Right ventricle myocardium inferior (tissue), 1 donor: ENCODE measurements at regions not wholly inside any gene's neighbourhood (a gene's known extent, or its start where the extent isn't known, plus 50 kb on each side); places are given as distances from the start of the nearest gene placed in this dataset.

Source experiments
- ATAC-seq: fragments of 200-7000 bp; cut with Tn5 transposase; one replicate; pipeline ENCODE4 v1.9.1; 2020; ENCODE audit warnings: mild to moderate bottlenecking, moderate library complexity
- DNase-seq: peaks from one replicate; pipeline ENCODE4 v3.0.0; 2021; ENCODE audit errors: missing footprints
- intact Hi-C: fragments of 100-400 bp; cut with DNase I; formaldehyde crosslinking; loops from one replicate; pipeline ENCODE4 v1.11.0; 2022
- donor health status: DM: no; HTN: yes; CAD: no; lungs with severe emphysema.

DNA sequence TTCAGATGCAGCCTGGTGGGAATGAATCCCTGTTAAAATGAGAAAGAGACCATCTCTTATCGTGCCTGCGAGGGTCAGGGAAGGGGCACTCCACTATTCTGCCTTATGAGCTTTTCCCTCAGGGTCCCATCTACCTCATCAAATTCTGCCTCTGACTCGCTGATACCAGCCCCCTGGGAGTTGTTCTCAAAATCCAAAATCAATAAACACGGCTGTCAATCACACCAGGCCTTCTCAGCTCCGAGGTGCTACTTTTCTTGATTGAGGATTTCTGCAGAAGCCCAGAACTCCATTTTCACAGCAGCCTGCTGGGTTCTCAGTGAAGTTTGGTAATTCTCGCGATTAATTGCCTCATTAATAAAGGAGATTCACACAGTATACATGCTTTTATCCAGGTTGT lies 312.6 kb downstream of the STIM2 start:
- ATAC-seq = no peak
- no peak for DNase-seq
- intact Hi-C loops = no loop called here

DNA sequence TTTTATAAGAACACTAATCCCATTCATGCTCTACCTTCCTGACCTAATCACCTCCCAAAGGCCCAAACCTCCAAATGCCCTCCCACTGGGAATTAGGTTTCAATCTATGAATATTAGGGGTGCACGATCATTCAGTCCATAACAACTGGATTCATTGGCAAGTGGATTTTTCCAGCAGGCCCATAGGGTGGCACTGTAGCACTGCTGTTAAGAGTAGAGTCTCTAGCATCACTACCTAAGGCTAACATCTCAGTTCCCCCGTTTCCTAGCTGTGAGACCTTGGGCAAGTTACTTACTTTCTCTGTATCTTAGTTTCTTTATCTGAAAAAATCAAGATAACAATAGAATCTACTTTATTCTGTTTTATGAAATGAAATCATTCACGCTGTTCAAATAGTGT lies 315.8 kb downstream of the STIM2 start:
- DNase-seq (no peak), ATAC-seq (peak; percentile 37)
- intact Hi-C loops = no loop called here

DNA sequence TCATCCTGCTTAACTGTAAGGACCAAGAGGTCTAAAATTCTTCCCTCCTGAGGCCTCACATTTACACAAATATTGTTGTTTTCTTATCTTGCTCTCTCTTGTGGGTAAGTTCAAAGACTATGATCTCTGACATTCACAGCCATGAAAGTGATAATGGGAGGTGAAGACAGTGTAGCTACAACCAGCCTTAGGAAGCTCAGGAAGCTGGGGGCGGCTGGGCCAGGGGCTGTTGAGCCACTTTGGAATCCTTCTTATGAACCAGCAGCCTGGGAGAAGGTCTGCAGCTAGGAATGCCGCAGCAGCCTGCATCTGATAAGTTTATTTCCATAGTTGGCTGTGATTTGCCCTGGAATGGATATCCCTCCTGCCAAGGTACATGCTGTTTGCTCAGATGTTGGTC lies 316.2 kb downstream of the STIM2 start:
- no peak for ATAC-seq
- no peak for DNase-seq
- intact Hi-C loops = no loop called here

DNA sequence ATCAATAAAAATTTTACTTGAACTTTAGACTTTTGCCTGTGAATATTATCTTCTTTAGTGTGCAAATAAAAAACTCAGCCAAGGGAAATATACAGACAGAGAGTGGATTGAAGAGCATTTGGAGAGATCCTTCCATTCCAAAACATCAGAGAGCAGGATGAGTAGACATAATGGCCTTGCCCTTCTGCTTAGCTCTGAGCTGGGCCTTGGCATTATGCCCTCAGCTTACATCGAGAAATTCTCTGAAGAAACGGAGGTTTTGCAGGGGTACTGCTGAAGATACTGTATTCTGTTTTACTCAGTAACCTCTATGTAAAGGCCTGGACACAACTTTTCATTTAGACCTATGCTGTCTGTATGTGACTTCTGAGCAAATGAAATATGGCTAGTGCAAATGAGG lies 317.4 kb downstream of the STIM2 start:
- intact Hi-C loops = no loop called here
- no peak for ATAC-seq
- DNase-seq = no peak

DNA sequence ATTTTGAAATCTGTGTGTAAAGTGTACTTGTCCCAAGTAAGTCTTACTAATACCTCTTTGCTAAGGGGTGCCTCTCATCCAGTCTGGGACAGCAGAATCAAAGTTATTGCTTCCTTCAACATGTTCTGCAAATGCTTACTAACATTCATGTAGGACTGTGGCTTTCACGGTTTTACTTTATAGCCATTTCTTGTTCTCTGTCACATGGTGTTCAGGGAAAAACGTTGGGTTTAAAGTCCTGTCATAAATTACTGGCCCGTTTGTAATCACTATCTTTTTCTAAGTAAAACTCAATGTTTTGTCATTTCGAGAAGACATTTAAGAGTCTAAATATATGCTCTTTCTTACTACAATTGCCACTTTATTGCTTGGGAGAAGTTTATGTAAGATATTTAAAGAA lies 321.1 kb downstream of the STIM2 start:
- intact Hi-C loops = no loop called here
- no peak for ATAC-seq
- DNase-seq = no peak

DNA sequence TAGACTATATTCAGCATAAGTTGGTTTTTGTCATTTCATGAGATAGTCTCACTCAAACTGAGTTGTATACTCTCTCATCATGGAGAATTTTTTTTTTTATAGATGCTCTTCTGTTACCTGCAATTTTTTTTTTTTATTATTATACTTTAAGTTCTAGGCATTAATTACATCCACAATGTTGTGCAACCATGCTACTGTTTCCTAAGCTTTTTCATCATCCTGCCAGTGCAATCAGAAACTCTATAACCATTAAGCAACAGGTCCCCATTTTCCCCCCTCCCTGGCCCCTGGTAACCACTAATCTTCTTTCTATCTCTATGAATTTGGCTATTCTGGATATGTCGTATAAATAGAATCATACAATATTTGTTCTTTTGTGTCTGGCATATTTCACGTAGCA lies 321.6 kb downstream of the STIM2 start:
- ATAC-seq (no peak), DNase-seq (no peak)
- intact Hi-C loops = no loop called here

DNA sequence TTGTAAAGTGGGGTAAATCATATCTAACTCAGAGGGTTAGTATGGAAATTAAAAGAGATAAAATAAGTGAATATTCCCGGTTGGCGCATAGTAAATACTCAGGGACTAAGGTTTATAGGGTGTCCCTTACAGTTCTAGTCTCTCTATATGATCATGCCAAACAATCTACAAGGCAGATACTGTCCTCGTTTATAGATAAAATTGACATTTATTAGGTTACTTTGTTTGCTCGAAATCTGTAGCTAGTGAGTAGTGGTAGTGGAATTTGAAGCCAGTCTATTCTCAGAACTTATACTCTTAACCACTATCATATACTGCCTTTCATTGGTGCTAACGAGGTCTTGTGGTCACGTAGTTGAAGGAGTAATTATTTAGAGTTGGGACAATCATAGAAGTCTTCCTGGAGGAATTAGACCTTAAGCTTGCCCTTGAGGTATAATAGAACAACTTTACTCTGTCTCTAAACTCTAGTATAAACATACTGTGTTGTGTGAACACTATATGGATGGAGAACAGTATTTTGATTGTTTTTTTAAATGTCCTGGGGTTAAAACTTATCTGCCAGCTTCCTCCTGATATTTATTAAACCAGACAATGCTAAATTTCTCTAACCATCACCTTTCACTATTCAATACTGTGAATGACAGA lies 324.0 kb downstream of the STIM2 start:
- intact Hi-C loops = no loop called here
- ATAC-seq (no peak), DNase-seq (no peak)

DNA sequence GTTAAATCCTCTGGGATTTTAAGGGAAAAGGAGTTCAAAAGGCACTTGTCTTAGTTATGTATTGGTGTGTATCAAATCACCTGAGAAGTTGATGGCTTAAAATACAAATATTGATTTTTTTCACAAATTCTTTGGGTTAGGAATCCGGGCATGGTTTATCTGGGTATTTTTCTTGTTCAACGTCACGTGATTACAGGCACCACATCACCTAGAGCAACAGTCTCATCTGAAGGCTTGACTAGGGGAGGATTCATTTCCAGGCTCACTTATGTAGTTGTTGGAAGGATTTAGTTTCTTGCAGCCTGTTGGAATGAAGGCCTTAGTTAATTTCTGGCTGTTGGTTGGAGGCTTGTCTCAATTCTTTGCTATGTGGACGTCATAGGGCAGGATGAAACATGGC lies 326.1 kb downstream of the STIM2 start:
- ATAC-seq (no peak), DNase-seq (no peak)

DNA sequence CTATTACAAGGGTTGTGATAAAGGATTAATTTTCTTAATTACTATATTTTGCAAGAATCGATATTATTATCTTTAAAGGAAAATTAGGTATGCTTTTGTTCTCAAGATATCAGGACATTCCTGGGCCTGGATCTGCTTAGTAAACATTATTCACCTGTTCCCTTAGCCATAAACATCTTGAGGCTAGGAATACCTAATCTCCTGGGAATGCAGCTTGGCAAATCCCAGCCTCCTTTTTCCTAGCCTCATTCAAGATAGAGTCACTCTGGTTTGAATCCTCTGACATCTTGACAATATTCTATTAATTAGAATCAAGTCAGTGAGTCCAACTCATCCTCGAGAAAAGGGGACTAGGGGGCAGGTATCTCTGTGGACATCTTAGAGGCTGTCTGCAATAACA lies 327.1 kb downstream of the STIM2 start:
- no peak for ATAC-seq
- no peak for DNase-seq
- intact Hi-C loops = no loop called here

More for the DNA sequence above, 326.1 kb downstream of the STIM2 start:
- intact Hi-C loops = no loop called here

DNA sequence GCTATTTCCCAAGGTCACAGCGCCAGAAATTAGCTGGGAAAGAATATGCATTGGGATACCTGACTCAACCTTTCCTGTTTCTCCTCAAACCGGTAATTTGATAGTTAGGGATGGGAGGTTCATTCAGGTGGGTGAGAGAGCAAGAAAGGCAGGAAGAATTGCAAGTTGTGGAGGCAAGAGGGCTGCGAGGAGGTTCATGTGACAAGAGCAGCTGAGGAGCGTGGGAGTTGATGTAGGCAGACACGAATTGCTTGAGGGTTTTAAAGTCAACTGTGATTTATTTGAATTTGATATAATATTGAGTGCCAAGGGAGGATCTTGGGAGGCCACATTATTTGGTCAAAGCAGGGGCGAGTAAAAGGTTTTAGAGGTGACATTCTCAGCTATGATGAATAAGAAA lies 329.0 kb downstream of the STIM2 start:
- ATAC-seq (no peak), DNase-seq (no peak)
- intact Hi-C loops = no loop called here

DNA sequence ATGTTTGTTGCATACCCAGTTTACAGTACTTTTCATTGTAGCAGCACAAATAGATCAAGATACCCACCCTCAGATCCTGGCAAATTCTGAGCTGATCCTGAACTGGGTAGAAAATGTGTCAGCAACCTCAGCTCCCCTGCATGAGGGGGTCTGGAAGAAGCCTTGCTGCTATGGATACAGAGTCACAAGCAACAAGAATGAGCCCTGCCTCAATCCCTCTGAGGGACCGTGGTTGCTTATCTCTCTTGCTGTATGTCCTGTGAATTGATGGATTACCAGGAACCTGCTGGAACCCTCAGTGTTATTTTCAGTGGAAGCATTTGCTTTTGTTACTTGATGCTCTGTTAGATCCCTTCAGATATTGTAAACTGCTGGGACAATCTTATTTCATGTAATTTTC lies 331.0 kb downstream of the STIM2 start:
- intact Hi-C loops = no loop called here
- DNase-seq (no peak), ATAC-seq (no peak)

DNA sequence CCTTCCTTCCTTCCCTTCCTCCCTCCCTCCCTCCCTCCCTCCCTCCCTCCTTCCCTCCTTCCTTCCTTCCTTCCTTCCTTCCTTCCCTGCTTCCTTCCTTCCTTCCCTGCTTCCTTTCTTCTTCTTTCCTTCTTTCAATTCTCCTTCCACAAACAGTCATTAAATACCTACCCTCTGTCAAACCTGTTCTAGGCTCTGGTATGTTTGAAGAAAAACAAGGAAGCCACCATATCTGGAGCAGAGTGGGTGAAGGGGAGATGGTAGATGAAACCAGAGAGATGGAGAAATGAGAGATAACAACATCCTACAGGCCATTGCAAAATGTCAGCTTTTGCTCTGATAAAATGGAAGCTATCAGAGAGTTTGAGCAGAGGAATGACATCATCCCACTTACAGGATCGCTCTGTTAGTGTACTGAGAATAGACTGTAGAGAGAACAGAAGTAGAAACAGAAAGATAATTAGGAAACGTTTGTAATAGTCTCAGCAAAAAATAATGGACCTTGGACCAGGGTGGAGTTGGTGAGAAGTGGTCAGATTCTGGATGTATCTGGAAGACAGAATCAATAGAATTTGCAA lies 334.0 kb downstream of the STIM2 start:
- DNase-seq = no peak
- intact Hi-C loops = no loop called here
- ATAC-seq = no peak

DNA sequence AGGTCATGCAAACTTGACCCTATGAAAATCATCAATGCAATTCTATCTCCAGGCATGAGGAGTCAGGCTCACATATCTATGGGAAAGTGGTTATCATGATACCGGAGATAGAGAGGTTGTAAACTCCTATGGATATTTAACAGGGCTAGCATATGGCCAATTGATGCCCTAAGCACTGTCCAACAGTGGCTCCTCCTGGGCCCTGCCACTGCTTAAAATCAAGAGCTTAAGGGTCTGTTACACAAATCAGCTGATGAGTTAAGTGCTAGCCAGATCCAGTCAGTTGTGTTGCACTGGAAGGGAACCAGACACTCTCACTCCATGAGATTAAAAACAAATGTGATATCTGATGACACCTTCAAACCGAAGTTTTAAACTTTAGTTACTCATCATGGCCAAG lies 337.6 kb downstream of the STIM2 start:
- no peak for ATAC-seq
- intact Hi-C loops = no loop called here
- no peak for DNase-seq

DNA sequence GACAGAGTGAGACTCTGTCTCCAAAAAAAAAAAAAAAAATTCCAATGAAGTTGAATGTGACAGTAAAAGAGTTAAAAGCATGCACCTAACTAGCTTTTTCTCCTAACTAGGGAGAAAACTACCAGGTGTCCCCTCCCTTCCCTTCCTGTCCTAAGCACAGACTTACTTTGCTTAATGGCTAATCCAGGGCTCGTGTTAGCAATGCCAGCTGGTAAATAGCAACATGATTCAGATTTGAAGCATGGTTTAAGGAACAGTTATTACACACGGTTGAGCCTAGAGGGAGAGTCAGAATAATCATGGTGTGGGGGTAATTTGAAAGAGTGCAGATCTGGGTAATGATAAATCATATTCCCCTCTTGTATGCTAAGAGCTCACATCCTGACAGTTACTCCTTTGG lies 338.3 kb downstream of the STIM2 start:
- no peak for ATAC-seq

DNA sequence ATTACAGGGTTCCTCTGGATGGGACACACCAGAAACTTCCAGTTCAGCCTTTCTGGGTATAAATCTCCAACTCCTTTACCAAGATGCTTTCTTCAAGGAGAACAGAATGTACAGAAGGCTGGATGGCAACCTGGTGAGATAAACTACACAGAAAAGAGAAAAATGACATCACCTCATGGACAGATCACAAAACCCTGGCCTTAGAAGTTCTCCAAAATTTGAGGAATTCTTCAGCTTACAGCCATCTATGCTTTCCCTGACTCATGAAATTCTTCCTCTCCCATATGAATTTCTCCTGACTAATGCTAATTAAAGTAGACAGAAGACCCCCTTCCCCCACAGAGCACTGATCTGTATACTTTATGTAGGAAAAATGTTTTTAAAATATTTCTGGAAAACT lies 345.4 kb downstream of the STIM2 start:
- ATAC-seq = no peak
- intact Hi-C loops = no loop called here
- DNase-seq = no peak

More for the DNA sequence above, 338.3 kb downstream of the STIM2 start:
- intact Hi-C loops = no loop called here
- no peak for DNase-seq

DNA sequence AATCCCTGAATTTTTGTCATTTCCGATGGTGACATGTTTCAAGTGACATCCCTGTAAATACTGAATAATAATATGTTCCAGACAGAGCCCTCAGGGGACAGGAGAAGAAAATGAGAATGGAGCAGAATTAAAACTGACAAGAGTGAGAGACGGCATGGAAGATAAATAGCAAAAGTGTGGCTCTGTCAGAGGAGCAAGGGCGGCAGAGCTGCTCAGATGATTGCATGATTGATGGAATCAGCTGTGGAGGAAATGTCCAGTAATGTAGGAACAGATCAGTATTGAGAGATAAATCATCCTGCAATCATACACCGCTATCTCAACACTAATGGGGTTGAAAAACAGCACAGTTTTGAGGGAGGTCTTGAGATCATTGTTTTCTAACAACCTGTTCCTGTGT lies 350.3 kb downstream of the STIM2 start:
- ATAC-seq (no peak), DNase-seq (no peak)
- intact Hi-C loops = no loop called here

DNA sequence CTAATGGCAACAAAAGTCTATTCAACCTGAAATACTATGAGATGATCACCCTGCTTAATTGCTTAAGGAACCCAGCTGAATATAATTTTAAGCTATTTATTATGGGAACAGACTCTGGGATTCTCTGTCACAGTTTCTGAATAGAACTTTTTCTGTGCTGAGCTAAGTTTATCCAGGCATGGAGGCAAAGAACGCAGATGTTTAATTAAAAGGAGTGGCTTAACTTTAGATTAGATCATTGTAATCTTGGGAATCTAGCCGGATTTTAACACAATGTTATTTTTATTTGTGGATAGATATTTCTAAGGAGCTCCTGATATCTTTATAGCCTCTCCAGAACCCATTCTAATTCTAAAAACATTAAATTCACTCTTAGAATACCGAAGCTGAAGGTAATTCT lies 353.4 kb downstream of the STIM2 start:
- no peak for ATAC-seq
- intact Hi-C loops = no loop called here
- DNase-seq = no peak

DNA sequence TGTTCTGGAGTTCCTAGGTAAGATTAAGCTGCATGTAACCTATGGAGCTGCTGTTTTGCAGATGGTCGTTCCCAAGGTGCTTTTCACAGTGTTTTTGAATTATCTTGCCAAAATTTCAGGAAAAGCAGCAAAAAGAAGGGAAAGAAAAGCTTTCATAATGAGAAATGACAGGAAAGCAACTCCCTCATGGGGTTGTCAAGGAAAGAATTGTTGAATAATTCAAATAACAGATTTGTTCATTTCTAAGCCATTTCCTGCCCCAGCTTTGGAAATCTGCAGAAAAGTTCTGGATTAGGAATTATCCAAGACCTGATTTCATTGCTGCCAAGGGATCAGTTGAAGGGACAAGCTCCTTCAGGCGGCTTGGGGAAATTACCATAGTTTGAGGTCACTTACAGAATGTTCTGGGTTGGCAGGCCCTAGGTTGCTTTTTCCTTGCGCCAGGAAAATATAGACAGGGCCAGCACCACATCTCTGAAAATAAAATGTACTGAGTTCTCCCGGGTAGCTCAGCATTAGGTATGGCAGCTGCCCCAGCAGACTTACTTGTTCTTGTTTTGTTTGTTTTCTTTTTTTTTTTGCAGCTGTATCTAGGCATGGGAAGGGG lies 354.7 kb downstream of the STIM2 start:
- DNase-seq = no peak
- intact Hi-C loops = no loop called here
- no peak for ATAC-seq

DNA sequence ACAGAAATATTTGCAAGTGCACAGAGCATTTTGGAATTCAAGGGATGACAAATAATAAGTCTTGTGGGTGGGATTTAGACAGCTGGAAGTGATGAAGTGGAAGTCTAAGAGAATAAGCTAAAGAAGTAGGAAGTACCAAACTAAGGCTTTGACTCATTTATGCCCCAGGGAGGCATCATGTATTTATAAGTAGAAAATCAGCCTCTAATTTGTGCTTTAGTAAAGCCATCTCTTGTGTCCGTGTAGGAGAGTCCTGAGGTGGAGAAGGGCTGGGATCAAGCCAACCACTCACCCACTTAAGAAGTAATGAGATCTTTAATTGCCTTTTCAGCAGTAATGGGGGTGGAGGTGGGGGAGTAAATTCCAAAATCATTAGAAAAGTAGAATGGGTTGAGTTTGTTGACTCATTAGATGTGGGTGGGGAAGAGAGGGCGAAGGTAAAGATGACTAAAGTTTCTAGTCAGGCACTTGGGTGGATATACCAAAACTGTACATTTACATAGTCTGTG lies 356.7 kb downstream of the STIM2 start:
- intact Hi-C loops = no loop called here
- no peak for DNase-seq
- ATAC-seq = no peak

DNA sequence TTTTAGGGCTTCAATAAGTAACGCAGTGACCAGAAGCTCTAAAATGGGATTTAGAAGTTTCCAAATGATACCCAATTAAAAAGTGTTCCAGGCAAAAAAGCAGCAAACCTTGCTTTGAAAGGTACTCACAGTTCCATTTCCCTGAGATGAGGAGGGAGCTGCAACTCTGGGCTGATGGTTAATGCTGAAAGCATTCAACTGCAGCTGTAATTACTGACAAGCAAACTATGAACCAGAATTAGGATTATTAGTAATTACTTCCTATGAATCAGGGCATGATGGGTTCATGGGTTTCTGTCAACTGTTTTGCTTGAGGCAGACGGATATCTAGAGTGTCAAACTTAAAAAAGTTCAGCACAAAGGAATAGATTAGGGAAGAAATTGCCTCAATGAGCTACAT lies 357.4 kb downstream of the STIM2 start:
- no peak for DNase-seq
- intact Hi-C loops = no loop called here
- no peak for ATAC-seq

DNA sequence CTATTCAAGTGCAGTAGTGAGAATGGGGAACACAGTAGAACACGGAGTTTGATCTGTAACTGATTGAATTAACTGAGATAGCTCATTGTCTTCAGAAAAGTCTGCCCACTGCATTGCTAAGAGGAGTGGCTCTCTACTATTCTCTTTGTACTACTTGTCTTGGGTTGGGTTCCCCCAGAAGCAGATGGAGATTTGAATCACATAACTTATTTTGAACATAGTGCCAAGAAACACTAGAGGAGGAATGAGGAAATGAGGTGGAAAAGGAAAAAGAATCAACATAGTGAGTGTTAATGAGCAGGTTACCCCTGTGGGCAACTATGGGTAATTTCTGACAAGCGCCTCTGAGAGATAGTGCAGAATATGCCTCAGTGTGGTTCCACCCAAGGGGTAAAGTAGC lies 362.7 kb downstream of the STIM2 start:
- intact Hi-C loops = no loop called here
- ATAC-seq = no peak
- DNase-seq = no peak
